ENCODE measurements at regions not wholly inside any gene's neighbourhood (a gene's known extent, or its start where the extent isn't known, plus 50 kb on each side); places are given as distances from the start of the nearest gene placed in this dataset.

GRCh38 chr3:23645533-23646183, 160.1 kb upstream of the UBE2E1 start:
- no peak overlapping the region for H3K4me2 ChIP-seq (ENCODE audit: insufficient read depth, low read length)
- H4K20me1 ChIP-seq (replicated peaks; ENCODE audit: control insufficient read depth, extremely low read depth, insufficient read depth, low read length) = no peaks in the 10 kb centered on the region
- dilution Hi-C loops (cut with MboI; ENCODE audit: extremely low pct_ligation_motif_present, low sequenced_read_pairs) = no loop called here
- DNase-seq (ENCODE audit: low read depth, low spot score) (no peak), FAIRE-seq (no peak)
- H3K27me3 ChIP-seq (ENCODE audit: control insufficient read depth in 2 of 2, insufficient read depth in 2 of 2, low read length in 2 of 2) = no peaks in the 10 kb centered on the region
- H3K27ac ChIP-seq (ENCODE audit: insufficient read depth, low read depth, low read length) = no peak overlapping the region
- TF ChIP-seq EZH2 (IDR thresholded peaks at IDR 0.05; ENCODE audit: borderline replicate concordance, low read depth, low read length, severe bottlenecking) (no peak), MAX (IDR thresholded peaks at IDR 0.05; ENCODE audit: insufficient read depth, insufficient read length) (no peak), JUN (IDR thresholded peaks at IDR 0.05; ENCODE audit: borderline replicate concordance, insufficient read depth, insufficient read length, low read depth) (no peak), MYC (IDR thresholded peaks at IDR 0.05; ENCODE audit: low read depth, low read length) (no peak), GATA2 (IDR thresholded peaks at IDR 0.05; ENCODE audit: insufficient read depth, insufficient read length, low read depth, low read length) (no peak), FOS (IDR thresholded peaks at IDR 0.05; ENCODE audit: borderline replicate concordance, insufficient read depth, low read length) (no peak), POLR2AphosphoS5 (IDR thresholded peaks at IDR 0.05; ENCODE audit: insufficient read depth, low read depth, low read length) (no peak), POLR2A (IDR thresholded peaks at IDR 0.05; ENCODE audit: low read depth, low read length) (no peak)
- TF ChIP-seq, protein P1, sequence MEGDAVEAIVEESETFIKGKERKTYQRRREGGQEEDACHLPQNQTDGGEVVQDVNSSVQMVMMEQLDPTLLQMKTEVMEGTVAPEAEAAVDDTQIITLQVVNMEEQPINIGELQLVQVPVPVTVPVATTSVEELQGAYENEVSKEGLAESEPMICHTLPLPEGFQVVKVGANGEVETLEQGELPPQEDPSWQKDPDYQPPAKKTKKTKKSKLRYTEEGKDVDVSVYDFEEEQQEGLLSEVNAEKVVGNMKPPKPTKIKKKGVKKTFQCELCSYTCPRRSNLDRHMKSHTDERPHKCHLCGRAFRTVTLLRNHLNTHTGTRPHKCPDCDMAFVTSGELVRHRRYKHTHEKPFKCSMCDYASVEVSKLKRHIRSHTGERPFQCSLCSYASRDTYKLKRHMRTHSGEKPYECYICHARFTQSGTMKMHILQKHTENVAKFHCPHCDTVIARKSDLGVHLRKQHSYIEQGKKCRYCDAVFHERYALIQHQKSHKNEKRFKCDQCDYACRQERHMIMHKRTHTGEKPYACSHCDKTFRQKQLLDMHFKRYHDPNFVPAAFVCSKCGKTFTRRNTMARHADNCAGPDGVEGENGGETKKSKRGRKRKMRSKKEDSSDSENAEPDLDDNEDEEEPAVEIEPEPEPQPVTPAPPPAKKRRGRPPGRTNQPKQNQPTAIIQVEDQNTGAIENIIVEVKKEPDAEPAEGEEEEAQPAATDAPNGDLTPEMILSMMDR (IDR thresholded peaks at IDR 0.05; ENCODE audit: extremely low read depth in 1 of 2, insufficient read depth in 1 of 2, low read depth in 1 of 2, low read length in 2 of 2) = no peak
- H3K36me3 ChIP-seq (ENCODE audit: control insufficient read depth in 2 of 2, extremely low read depth in 1 of 2, insufficient read depth in 2 of 2, low read length in 2 of 2) = no peaks in the 10 kb centered on the region
- ChIA-PET CTCF (no interaction called here), POLR2A (no interaction called here)
- no peak overlapping the region for H3K4me3 ChIP-seq (replicated peaks in 1 of 3; ENCODE audit: insufficient read depth in 1 of 3, low read depth in 1 of 3, low read length in 3 of 3)
- H2AFZ ChIP-seq (ENCODE audit: low read depth, low read length) = no peak overlapping the region
- no peaks in the 10 kb centered on the region for H3K79me2 ChIP-seq (ENCODE audit: control insufficient read depth, insufficient read depth, low read length)
- no peaks in the 10 kb centered on the region for H3K9me3 ChIP-seq (replicated peaks; ENCODE audit: control insufficient read depth, insufficient read depth, low read length)
- H3K4me1 ChIP-seq (ENCODE audit: control insufficient read depth, extremely low read depth, insufficient read depth, low read length) = peaks cover 9% of the 10 kb centered on the region
- intact Hi-C loops (cut with micrococcal nuclease) = no loop called here
- BruUV-seq (replicated peaks) = no TSS peak
- H3K9ac ChIP-seq (replicated peaks; ENCODE audit: extremely low read depth, insufficient read depth, low read length) = no peak overlapping the region
- no peaks in the 10 kb centered on the region for H3K9me1 ChIP-seq (replicated peaks; ENCODE audit: control insufficient read depth, extremely low read depth, insufficient read depth, low read length)

Data from endothelial cell of umbilical vein (primary cell).